KOPT-K1 (cell line): ENCODE measurements at regions not wholly inside any gene's neighbourhood (a gene's known extent, or its start where the extent isn't known, plus 50 kb on each side); places are given as distances from the start of the nearest gene placed in this dataset.
"Not testable (repeated sequence)": the region's sequence is repeated elsewhere in the genome, so short reads cannot be mapped to it uniquely, and the experiment has no call there.

ENCODE experiments used
- H3K27ac ChIP-seq: fragments of 200-600 bp; sonication (generic); 2 replicates; pipeline ENCODE4 v1.5.1; 2016; ENCODE audit warnings: antibody characterized with exemption, mild to moderate bottlenecking, low read depth, low read length; ENCODE audit not compliant: poor library complexity, severe bottlenecking
- H3K36me3 ChIP-seq: fragments of 200-600 bp; sonication (generic); 2 replicates; pipeline ENCODE4 v1.5.1; 2017; ENCODE audit warnings: antibody characterized with exemption, mild to moderate bottlenecking, low read length, moderate library complexity; ENCODE audit not compliant: insufficient read depth
- H3K9me3 ChIP-seq: fragments of 200-600 bp; sonication (generic); 2 replicates; pipeline ENCODE4 v1.5.1; 2017; ENCODE audit warnings: antibody characterized with exemption, low read length, mild to moderate bottlenecking; ENCODE audit not compliant: insufficient read depth, poor library complexity, severe bottlenecking

- H3K9me3 ChIP-seq, result peaks cover 8% of the 10 kb centered on the region
- H3K27ac ChIP-seq, result no peak overlapping the region
- H3K36me3 ChIP-seq, result no peaks in the 10 kb centered on the region
These were observed 268.8 kb upstream of the DIO3 start for GRCh38 chr14:101292448-101292847.

GRCh38 chr14:101293605-101294004, 267.7 kb upstream of the DIO3 start:
- peaks cover 17% of the 10 kb centered on the region for H3K9me3 ChIP-seq
- no peaks in the 10 kb centered on the region for H3K36me3 ChIP-seq
- no peak overlapping the region for H3K27ac ChIP-seq

- H3K36me3 ChIP-seq, result no peaks in the 10 kb centered on the region
- no peak overlapping the region for H3K27ac ChIP-seq
- H3K9me3 ChIP-seq, result peaks cover 17% of the 10 kb centered on the region
These were observed 267.2 kb upstream of the DIO3 start for GRCh38 chr14:101294136-101294535.

GRCh38 chr14:101299781-101300180, 261.5 kb upstream of the DIO3 start:
- H3K27ac ChIP-seq, H3K36me3 ChIP-seq: not testable (repeated sequence)
- H3K9me3 ChIP-seq, result peaks cover 22% of the 10 kb centered on the region

DNA sequence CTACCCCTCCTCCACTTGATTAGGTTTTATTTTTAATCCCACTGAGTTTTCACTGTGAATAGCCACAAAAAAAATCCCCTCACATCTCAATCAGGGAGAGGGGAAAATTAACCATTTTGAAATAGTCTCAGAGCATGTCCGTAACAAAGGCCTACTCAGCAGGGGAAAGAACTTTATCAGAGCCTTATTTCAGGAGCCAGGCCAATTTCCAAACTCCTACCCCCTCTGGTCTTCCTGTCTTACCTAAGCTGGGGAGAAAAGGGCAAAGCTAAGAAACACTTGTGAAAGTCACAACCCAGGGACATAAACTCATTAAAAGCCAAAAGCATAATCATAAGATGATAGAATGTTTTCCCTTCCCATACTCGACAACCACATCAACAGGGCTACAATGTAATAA, 260.3 kb upstream of the DIO3 start:
- Histone ChIP-seq H3K36me3 (no peaks in the 10 kb centered on the region), H3K9me3 (peaks cover 22% of the 10 kb centered on the region), H3K27ac (no peak overlapping the region)

DNA sequence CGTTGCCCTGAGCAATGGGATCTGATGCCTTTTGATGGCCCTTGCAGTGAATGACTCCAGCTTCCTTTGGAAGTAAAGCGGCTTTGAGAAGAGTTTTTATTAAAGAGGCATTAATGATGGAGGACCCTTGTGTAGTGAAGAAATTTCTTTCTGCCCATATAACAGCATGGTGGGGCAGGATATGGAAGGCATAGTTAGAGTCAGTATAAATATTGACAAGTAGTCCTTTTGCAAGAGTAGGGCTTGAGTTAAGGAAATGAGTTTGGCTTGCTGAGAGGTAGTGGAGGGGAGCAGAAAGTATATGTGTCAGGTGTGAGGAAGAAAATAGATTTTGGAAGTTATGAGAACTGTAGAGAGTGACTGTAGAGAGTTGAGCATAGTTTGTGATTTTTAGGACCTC, 254.1 kb upstream of the DIO3 start:
- H3K27ac ChIP-seq, H3K36me3 ChIP-seq, H3K9me3 ChIP-seq: not testable (repeated sequence)

DNA sequence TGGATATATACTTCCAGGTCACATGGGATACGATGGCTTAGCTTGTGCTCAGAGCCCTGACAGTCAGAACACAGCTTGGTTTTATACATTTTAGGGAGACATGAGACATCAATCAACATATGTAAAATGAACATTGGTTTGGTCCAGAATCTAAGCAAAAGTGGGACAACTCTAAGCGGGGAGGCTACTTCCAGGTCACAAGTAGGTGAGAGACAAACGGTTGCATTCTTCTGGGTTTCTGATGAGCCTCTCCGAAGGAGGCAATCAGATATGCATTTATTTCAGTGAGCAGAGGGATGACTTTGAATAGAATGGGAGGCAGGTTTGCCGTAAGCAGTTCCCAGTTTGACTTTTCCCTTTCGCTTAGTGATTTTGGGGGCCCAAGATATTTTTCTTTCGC, 250.1 kb upstream of the DIO3 start:
- not testable (repeated sequence) for H3K27ac ChIP-seq, H3K36me3 ChIP-seq
- peaks cover 19% of the 10 kb centered on the region for H3K9me3 ChIP-seq

- Histone ChIP-seq H3K27ac (no peak overlapping the region), H3K36me3 (no peaks in the 10 kb centered on the region), H3K9me3 (peaks cover 29% of the 10 kb centered on the region)
These were observed 248.0 kb upstream of the DIO3 start for GRCh38 chr14:101313268-101313667.

DNA sequence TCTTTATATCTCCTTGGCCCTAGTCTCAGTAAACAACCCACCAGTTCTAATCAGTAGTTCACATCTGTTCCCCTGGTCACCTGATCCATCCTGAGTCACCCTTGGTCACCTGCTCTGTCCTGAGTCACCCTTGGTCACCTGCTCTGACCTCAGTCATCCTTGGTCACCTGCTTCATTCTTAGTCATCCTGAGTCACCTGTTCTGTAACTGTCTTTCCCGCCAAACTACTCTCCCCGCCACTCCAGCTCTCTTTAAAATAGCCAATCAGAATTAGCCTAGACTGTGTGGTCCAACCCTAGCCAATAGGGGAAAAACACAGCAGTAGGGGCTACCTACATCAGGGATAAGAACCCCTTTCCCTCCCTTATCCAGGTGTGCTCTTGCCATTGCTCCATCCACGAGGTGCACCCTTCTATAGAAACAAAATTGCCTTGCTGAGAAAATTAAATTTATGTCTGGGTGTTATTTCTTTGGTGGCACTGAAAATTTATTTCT, 245.4 kb upstream of the DIO3 start:
- Histone ChIP-seq H3K9me3 (peaks cover 29% of the 10 kb centered on the region), H3K27ac (no peak overlapping the region), H3K36me3 (no peaks in the 10 kb centered on the region)

- no peak overlapping the region for H3K27ac ChIP-seq
- peaks cover 31% of the 10 kb centered on the region for H3K9me3 ChIP-seq
- no peaks in the 10 kb centered on the region for H3K36me3 ChIP-seq
These were observed 243.0 kb upstream of the DIO3 start for GRCh38 chr14:101318271-101318670.

DNA sequence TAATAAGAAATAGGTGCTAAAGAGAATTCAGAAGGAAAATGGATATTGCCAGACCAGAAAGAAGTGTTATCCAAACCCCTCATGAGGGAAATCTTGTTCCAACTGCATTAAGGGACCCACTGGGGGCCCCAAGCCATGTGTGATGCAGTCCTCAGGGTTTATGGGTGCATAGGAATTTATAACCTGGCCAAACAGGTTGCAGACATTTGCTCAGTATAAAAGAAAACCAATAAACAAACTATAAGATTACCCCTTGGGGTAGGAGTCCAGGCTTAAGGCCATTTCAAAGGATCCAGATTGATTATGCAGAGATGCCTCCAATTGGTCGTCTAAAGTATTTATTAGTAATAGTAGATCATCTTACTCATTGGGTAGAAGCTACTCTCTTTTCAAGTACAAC, 240.9 kb upstream of the DIO3 start:
- Histone ChIP-seq H3K27ac (no peak overlapping the region), H3K36me3 (no peaks in the 10 kb centered on the region), H3K9me3 (peaks cover 33% of the 10 kb centered on the region)

DNA sequence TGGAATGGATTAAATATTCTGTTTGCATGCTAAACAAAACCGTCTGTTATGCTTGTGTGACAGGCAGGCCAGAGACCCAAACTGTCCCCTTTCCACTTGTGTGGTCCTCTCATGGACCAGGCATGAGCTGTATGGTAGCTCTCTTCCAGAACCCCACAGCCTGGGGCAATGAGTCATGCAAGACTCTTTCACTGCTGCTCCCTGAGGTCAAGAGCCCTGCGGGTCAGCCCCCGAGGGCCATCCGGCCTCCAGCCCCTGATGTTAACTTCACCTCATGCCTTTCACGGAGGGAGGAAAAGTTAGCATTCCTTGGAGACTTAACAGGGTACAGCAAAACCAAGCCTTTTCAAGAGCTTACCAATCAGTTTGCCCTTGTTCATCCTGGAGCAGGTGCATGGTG, 239.1 kb upstream of the DIO3 start:
- H3K9me3 ChIP-seq, result peaks cover 20% of the 10 kb centered on the region

GRCh38 chr14:101323111-101323510, 238.2 kb upstream of the DIO3 start:
- Histone ChIP-seq H3K27ac (no peak overlapping the region), H3K9me3 (peaks cover 24% of the 10 kb centered on the region)

More for the DNA sequence above, 239.1 kb upstream of the DIO3 start:
- Histone ChIP-seq H3K36me3 (no peaks in the 10 kb centered on the region), H3K27ac (no peak overlapping the region)

DNA sequence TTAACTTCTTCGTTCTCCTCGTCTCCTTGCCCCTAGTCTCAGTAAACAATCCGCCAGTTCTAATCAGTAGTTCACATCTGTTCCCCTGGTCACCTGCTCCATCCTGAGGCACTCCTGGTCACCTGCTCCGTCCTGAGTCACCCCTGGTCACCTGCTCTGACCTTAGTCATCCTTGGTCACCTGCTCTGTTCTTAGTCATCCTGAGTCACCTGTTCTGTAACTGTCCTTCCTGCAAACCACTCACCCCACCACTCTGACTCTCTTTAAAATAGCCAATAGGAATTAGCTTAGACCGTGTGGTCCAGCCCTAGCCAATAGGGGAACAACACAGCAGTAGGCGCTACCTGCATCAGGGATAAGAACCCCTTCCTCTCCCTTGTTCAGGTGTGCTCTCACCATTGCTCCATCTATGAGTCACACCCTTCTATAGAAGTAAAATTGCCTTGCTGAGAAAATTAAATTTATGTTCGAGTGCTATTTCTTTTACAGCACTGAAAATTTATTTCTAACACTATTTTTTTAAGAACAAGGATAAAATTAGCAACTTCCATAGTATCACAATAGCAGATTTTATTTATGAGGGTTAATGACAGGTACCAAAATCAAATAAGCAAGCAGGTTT, 237.6 kb upstream of the DIO3 start:
- H3K36me3 ChIP-seq, result not testable (repeated sequence)
- H3K9me3 ChIP-seq, result peaks cover 24% of the 10 kb centered on the region

More at GRCh38 chr14:101323111-101323510, 238.2 kb upstream of the DIO3 start:
- H3K36me3 ChIP-seq, result no peaks in the 10 kb centered on the region

GRCh38 chr14:101325319-101325718, 236.0 kb upstream of the DIO3 start:
- no peaks in the 10 kb centered on the region for H3K36me3 ChIP-seq
- H3K27ac ChIP-seq, result no peak overlapping the region
- peaks cover 24% of the 10 kb centered on the region for H3K9me3 ChIP-seq

More for the DNA sequence above, 237.6 kb upstream of the DIO3 start:
- H3K27ac ChIP-seq, result not testable (repeated sequence)

DNA sequence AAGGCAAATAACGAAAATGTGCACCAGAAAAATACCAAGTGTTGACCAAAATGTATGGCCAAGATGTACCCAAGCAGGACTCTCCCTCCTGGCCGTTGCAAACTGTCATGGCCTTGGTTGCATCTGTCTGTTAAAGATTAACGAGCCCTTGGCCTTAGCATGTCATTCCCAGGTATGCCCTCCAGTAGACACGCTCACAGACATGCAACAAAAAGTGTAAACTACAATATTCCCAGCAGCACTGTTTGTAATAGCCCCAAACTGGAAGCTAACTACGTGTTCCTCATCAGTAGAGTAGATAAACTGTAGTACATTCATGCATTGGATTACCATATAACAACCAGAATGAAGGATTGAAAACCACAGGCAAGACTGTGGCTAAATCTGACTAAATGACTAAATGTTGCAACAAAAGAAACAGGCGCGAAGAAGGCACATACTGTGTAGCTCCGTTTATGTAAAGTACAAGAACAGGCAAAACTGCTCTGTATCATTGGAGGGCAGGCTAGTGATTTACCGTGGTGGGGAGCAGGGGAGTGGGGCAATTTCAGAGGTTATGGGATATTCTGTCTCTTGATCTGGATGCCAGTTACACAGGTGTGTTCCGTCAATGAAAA, 232.8 kb upstream of the DIO3 start:
- no peak overlapping the region for H3K27ac ChIP-seq
- peaks cover 19% of the 10 kb centered on the region for H3K9me3 ChIP-seq
- H3K36me3 ChIP-seq, result no peaks in the 10 kb centered on the region
